ENCODE measurements at regions not wholly inside any gene's neighbourhood (a gene's known extent, or its start where the extent isn't known, plus 50 kb on each side); places are given as distances from the start of the nearest gene placed in this dataset.
"Not testable (repeated sequence)": the region's sequence is repeated elsewhere in the genome, so short reads cannot be mapped to it uniquely, and the experiment has no call there.

- H3K27me3 Mint-ChIP-seq = peaks cover 0 to 7% (median 5%) of the 10 kb centered on the region in 3 donors
- H3K36me3 Mint-ChIP-seq = no peaks in the 10 kb centered on the region
- no peak for ATAC-seq (ENCODE audit: low read depth in 2 of 2)
- H3K9me3 Mint-ChIP-seq = peaks cover 0 to 5% (median 0%) of the 10 kb centered on the region in 7 donors
- no peaks in the 10 kb centered on the region for H3K4me1 Mint-ChIP-seq
- no peak overlapping the region for H3K4me3 Mint-ChIP-seq
- H3K27ac Mint-ChIP-seq = no peak overlapping the region
- DNase-seq = no peak
Measured at GRCh38 chr2:200092235-200092634, 136.9 kb downstream of the MAIP1 start.

- DNase-seq (no peak), ATAC-seq (ENCODE audit: low read depth in 2 of 2) (no peak)
- Mint-ChIP-seq H3K4me3 (no peak overlapping the region), H3K27ac (no peak overlapping the region), H3K36me3 (no peaks in the 10 kb centered on the region), H3K4me1 (no peaks in the 10 kb centered on the region), H3K27me3 (peaks cover 0 to 5% (median 0%) of the 10 kb centered on the region in 3 donors), H3K9me3 (peaks cover 0 to 5% (median 0%) of the 10 kb centered on the region in 7 donors)
Measured at GRCh38 chr2:200095436-200095835, 140.1 kb downstream of the MAIP1 start.

- Mint-ChIP-seq H3K4me3 (no peak overlapping the region), H3K27me3 (peaks cover 9 to 15% (median 15%) of the 10 kb centered on the region in 3 donors), H3K27ac (peak overlapping the region in 1 of 6 donors; percentile 18), H3K9me3 (peaks cover 0 to 5% (median 0%) of the 10 kb centered on the region in 7 donors), H3K36me3 (no peaks in the 10 kb centered on the region), H3K4me1 (no peaks in the 10 kb centered on the region)
- no peak for ATAC-seq (ENCODE audit: low read depth in 2 of 2)
- DNase-seq = no peak
Measured at GRCh38 chr2:200099256-200099655, 143.9 kb downstream of the MAIP1 start.

- Mint-ChIP-seq H3K36me3 (no peaks in the 10 kb centered on the region), H3K4me3 (no peak overlapping the region), H3K9me3 (peaks cover 0 to 5% (median 0%) of the 10 kb centered on the region in 7 donors), H3K27me3 (peaks cover 9 to 16% (median 15%) of the 10 kb centered on the region in 3 donors), H3K4me1 (no peaks in the 10 kb centered on the region), H3K27ac (no peak overlapping the region)
- DNase-seq = no peak
- ATAC-seq (ENCODE audit: low read depth in 2 of 2) = no peak
Measured at GRCh38 chr2:200100027-200100426, 144.6 kb downstream of the MAIP1 start.

- ATAC-seq (ENCODE audit: low read depth in 2 of 2) (no peak), DNase-seq (no peak)
- Mint-ChIP-seq H3K27me3 (peaks cover 9 to 17% (median 15%) of the 10 kb centered on the region in 3 donors), H3K4me3 (no peak overlapping the region), H3K36me3 (no peaks in the 10 kb centered on the region), H3K4me1 (no peaks in the 10 kb centered on the region), H3K9me3 (no peaks in the 10 kb centered on the region), H3K27ac (no peak overlapping the region)
Measured at GRCh38 chr2:200101922-200102321, 146.5 kb downstream of the MAIP1 start.

GRCh38 chr2:200102971-200103370 is 147.6 kb downstream of the MAIP1 start:
- ATAC-seq (ENCODE audit: low read depth in 2 of 2) = no peak
- H3K27ac Mint-ChIP-seq = no peak overlapping the region

GRCh38 chr2:200104015-200104414 is 148.6 kb downstream of the MAIP1 start:
- H3K4me3 Mint-ChIP-seq = no peak overlapping the region
- peaks cover 15 to 30% (median 15%) of the 10 kb centered on the region in 3 donors for H3K27me3 Mint-ChIP-seq
- DNase-seq (no peak), ATAC-seq (ENCODE audit: low read depth in 2 of 2) (no peak)
- H3K4me1 Mint-ChIP-seq = no peaks in the 10 kb centered on the region
- no peak overlapping the region for H3K27ac Mint-ChIP-seq
- no peaks in the 10 kb centered on the region for H3K36me3 Mint-ChIP-seq
- H3K9me3 Mint-ChIP-seq = no peaks in the 10 kb centered on the region

More at GRCh38 chr2:200102971-200103370, 147.6 kb downstream of the MAIP1 start:
- no peaks in the 10 kb centered on the region for H3K9me3 Mint-ChIP-seq
- no peaks in the 10 kb centered on the region for H3K36me3 Mint-ChIP-seq
- DNase-seq = no peak
- no peaks in the 10 kb centered on the region for H3K4me1 Mint-ChIP-seq
- H3K4me3 Mint-ChIP-seq = no peak overlapping the region
- H3K27me3 Mint-ChIP-seq = peaks cover 15 to 26% (median 15%) of the 10 kb centered on the region in 3 donors

- H3K4me3 Mint-ChIP-seq = no peak overlapping the region
- H3K4me1 Mint-ChIP-seq = no peaks in the 10 kb centered on the region
- no peaks in the 10 kb centered on the region for H3K36me3 Mint-ChIP-seq
- H3K27ac Mint-ChIP-seq = no peak overlapping the region
- H3K9me3 Mint-ChIP-seq = no peaks in the 10 kb centered on the region
- ATAC-seq (ENCODE audit: low read depth in 2 of 2) (no peak), DNase-seq (no peak)
- H3K27me3 Mint-ChIP-seq = peaks cover 12 to 22% (median 16%) of the 10 kb centered on the region in 3 donors
Measured at GRCh38 chr2:200107514-200108217, 152.3 kb downstream of the MAIP1 start.

GRCh38 chr2:200109421-200109820 is 154.0 kb downstream of the MAIP1 start:
- peaks cover 4 to 13% (median 12%) of the 10 kb centered on the region in 3 donors for H3K27me3 Mint-ChIP-seq
- H3K36me3 Mint-ChIP-seq = no peaks in the 10 kb centered on the region
- no peak overlapping the region for H3K27ac Mint-ChIP-seq
- no peak for DNase-seq
- no peak overlapping the region for H3K4me3 Mint-ChIP-seq
- no peaks in the 10 kb centered on the region for H3K4me1 Mint-ChIP-seq
- no peak for ATAC-seq (ENCODE audit: low read depth in 2 of 2)
- H3K9me3 Mint-ChIP-seq = peaks cover 0 to 8% (median 3%) of the 10 kb centered on the region in 7 donors

GRCh38 chr2:200110381-200110780 is 155.0 kb downstream of the MAIP1 start:
- Mint-ChIP-seq H3K4me1 (no peaks in the 10 kb centered on the region), H3K4me3 (no peak overlapping the region), H3K27ac (no peak overlapping the region), H3K9me3 (peaks cover 0 to 16% (median 12%) of the 10 kb centered on the region in 7 donors), H3K36me3 (no peaks in the 10 kb centered on the region), H3K27me3 (peaks cover 4 to 20% (median 13%) of the 10 kb centered on the region in 3 donors)
- ATAC-seq (ENCODE audit: low read depth in 2 of 2) (no peak), DNase-seq (no peak)

GRCh38 chr2:200113016-200113799 is 157.8 kb downstream of the MAIP1 start:
- peak overlapping the region in 1 of 8 donors; percentile 8 for H3K4me3 Mint-ChIP-seq
- not testable (repeated sequence) for ATAC-seq (ENCODE audit: low read depth in 2 of 2); H3K4me1 Mint-ChIP-seq; DNase-seq; H3K36me3 Mint-ChIP-seq
- peak overlapping the region in 2 of 6 donors; percentile 5 to 33 for H3K27ac Mint-ChIP-seq
- peaks cover 4 to 41% (median 15%) of the 10 kb centered on the region in 3 donors for H3K27me3 Mint-ChIP-seq
- peaks cover 0 to 18% (median 12%) of the 10 kb centered on the region in 7 donors for H3K9me3 Mint-ChIP-seq

- Mint-ChIP-seq H3K4me1 (no peaks in the 10 kb centered on the region), H3K27me3 (peaks cover 5 to 45% (median 23%) of the 10 kb centered on the region in 3 donors), H3K4me3 (no peak overlapping the region), H3K36me3 (no peaks in the 10 kb centered on the region), H3K9me3 (peaks cover 0 to 21% (median 11%) of the 10 kb centered on the region in 7 donors), H3K27ac (no peak overlapping the region)
- no peak for DNase-seq
- no peak for ATAC-seq (ENCODE audit: low read depth in 2 of 2)
Measured at GRCh38 chr2:200119236-200119635, 163.9 kb downstream of the MAIP1 start.

- DNase-seq (no peak), ATAC-seq (ENCODE audit: low read depth in 2 of 2) (no peak)
- no peaks in the 10 kb centered on the region for H3K4me1 Mint-ChIP-seq
- peaks cover 3 to 13% (median 7%) of the 10 kb centered on the region in 7 donors for H3K9me3 Mint-ChIP-seq
- peaks cover 5 to 22% (median 16%) of the 10 kb centered on the region in 3 donors for H3K27me3 Mint-ChIP-seq
- H3K36me3 Mint-ChIP-seq = no peaks in the 10 kb centered on the region
- no peak overlapping the region for H3K4me3 Mint-ChIP-seq
- H3K27ac Mint-ChIP-seq = no peak overlapping the region
Measured at GRCh38 chr2:200121931-200122330, 166.5 kb downstream of the MAIP1 start.

GRCh38 chr2:200122683-200123082 is 167.3 kb downstream of the MAIP1 start:
- ATAC-seq (ENCODE audit: low read depth in 2 of 2) (no peak), DNase-seq (no peak)
- H3K4me3 Mint-ChIP-seq = no peak overlapping the region
- H3K9me3 Mint-ChIP-seq = peaks cover 3 to 13% (median 7%) of the 10 kb centered on the region in 7 donors
- H3K4me1 Mint-ChIP-seq = no peaks in the 10 kb centered on the region
- H3K27ac Mint-ChIP-seq = no peak overlapping the region
- H3K27me3 Mint-ChIP-seq = peaks cover 5 to 15% (median 14%) of the 10 kb centered on the region in 3 donors
- H3K36me3 Mint-ChIP-seq = no peaks in the 10 kb centered on the region

Data from naive B cell (primary cell).